Fibroblast of the aortic adventitia (primary cell): ENCODE measurements at regions not wholly inside any gene's neighbourhood (a gene's known extent, or its start where the extent isn't known, plus 50 kb on each side); places are given as distances from the start of the nearest gene placed in this dataset.

Experiments
- DNase-seq: peaks from one replicate; pipeline ENCODE4 v3.0.0-alpha.2; 2010; ENCODE audit warnings: low read depth
- H3K4me3 ChIP-seq: 2 replicates; pipeline ENCODE4 v1.5.1; 2011; ENCODE audit warnings: low read depth, mild to moderate bottlenecking, control low read depth, low read length, moderate library complexity
- TF ChIP-seq, protein P1 (sequence below): IDR thresholded peaks from 2 replicates; pipeline ENCODE4 v1.5.1; 2011; ENCODE audit warnings: mild to moderate bottlenecking, low read length, control low read depth, inconsistent platforms; ENCODE audit not compliant: insufficient read depth

DNA sequence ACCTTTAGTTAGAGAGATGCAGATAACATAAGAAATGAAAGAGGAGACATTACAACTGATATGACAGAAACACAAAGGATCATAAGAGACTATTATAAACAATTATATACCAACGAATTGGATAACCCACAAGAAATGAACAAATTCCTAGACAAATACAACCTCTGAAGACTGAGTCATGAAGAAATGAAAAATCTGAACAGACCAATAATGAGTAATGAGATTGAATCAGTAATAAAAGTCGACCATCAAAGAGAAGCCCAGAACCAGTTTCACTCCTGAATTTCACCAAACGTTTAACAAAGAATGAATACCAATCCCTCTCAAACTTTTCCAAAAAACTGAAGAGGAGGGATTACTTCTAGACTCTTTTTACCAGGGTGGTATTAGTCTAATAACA is 50.5 kb upstream of the PCAT7 start:
- H3K4me3 ChIP-seq: no peak overlapping the region
- no peak for DNase-seq
- TF ChIP-seq, protein P1, sequence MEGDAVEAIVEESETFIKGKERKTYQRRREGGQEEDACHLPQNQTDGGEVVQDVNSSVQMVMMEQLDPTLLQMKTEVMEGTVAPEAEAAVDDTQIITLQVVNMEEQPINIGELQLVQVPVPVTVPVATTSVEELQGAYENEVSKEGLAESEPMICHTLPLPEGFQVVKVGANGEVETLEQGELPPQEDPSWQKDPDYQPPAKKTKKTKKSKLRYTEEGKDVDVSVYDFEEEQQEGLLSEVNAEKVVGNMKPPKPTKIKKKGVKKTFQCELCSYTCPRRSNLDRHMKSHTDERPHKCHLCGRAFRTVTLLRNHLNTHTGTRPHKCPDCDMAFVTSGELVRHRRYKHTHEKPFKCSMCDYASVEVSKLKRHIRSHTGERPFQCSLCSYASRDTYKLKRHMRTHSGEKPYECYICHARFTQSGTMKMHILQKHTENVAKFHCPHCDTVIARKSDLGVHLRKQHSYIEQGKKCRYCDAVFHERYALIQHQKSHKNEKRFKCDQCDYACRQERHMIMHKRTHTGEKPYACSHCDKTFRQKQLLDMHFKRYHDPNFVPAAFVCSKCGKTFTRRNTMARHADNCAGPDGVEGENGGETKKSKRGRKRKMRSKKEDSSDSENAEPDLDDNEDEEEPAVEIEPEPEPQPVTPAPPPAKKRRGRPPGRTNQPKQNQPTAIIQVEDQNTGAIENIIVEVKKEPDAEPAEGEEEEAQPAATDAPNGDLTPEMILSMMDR: no peak
